HG02763 (cell line): ENCODE measurements at regions not wholly inside any gene's neighbourhood (a gene's known extent, or its start where the extent isn't known, plus 50 kb on each side); places are given as distances from the start of the nearest gene placed in this dataset.

Experiments
- ATAC-seq: cut with Tn5 transposase; IDR thresholded peaks from one replicate; pipeline ENCODE4 v1.9.1; 2021; ENCODE audit warnings: mild to moderate bottlenecking, moderate library complexity; ENCODE audit not compliant: unreplicated experiment

- no peak for ATAC-seq
Measured at GRCh38 chr5:37921452-37921851, 81.6 kb upstream of the GDNF start.

GRCh38 chr5:37918424-37918823, 78.6 kb upstream of the GDNF start:
- ATAC-seq = no peak

GRCh38 chr5:37916525-37916924, 76.7 kb upstream of the GDNF start:
- no peak for ATAC-seq

GRCh38 chr5:37915097-37915736, 75.4 kb upstream of the GDNF start:
- ATAC-seq = peak; percentile 82

- peak; percentile 92 for ATAC-seq
Measured at GRCh38 chr5:37909610-37910266, 69.9 kb upstream of the GDNF start.

GRCh38 chr5:37906416-37906815, 66.6 kb upstream of the GDNF start:
- no peak for ATAC-seq

- no peak for ATAC-seq
Measured at GRCh38 chr5:37905230-37905629, 65.4 kb upstream of the GDNF start.

- ATAC-seq = no peak
Measured at GRCh38 chr5:37902323-37902722, 62.5 kb upstream of the GDNF start.

- no peak for ATAC-seq
Measured at GRCh38 chr5:37900692-37901091, 60.9 kb upstream of the GDNF start.

- ATAC-seq = no peak
Measured at GRCh38 chr5:37899037-37899436, 59.2 kb upstream of the GDNF start.

GRCh38 chr5:37896159-37896558, 56.3 kb upstream of the GDNF start:
- no peak for ATAC-seq

- ATAC-seq = no peak
Measured at GRCh38 chr5:37893434-37894134, 53.7 kb upstream of the GDNF start.

GRCh38 chr5:37892586-37892985, 52.7 kb upstream of the GDNF start:
- no peak for ATAC-seq

GRCh38 chr5:37891832-37892231, 52.0 kb upstream of the GDNF start:
- no peak for ATAC-seq

GRCh38 chr5:37889612-37890317, 49.9 kb upstream of the GDNF start:
- ATAC-seq = no peak
